ENCODE measurements at regions not wholly inside any gene's neighbourhood (a gene's known extent, or its start where the extent isn't known, plus 50 kb on each side); places are given as distances from the start of the nearest gene placed in this dataset.
"Not testable (repeated sequence)": the region's sequence is repeated elsewhere in the genome, so short reads cannot be mapped to it uniquely, and the experiment has no call there.

- DNase-seq = peak; percentile 73
These were observed 437.1 kb downstream of the DCDC2C start for GRCh38 chr2:4140281-4140970.

DNA sequence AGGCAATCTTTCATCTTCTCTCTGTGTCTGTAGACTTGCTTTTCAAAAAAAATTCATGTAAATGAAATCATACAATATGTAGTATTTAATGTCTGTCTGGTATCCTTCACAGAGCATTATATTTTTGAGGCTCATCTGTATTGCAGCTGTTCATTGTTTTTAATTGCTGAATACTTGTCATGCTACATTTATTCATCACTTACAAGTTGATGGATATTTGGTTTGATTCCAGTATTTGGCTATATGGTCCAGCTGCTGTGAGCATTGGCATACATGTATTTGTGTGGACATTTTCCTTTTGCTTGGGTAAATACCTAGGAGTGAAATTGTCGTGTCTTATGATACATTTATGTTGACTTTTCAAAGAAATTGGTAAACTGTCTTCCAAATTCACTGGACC lies 441.4 kb downstream of the DCDC2C start:
- DNase-seq = no peak

- no peak for DNase-seq
These were observed 448.1 kb downstream of the DCDC2C start for GRCh38 chr2:4151521-4151920.

GRCh38 chr2:4152051-4152450 lies 448.7 kb downstream of the DCDC2C start:
- no peak for DNase-seq

DNA sequence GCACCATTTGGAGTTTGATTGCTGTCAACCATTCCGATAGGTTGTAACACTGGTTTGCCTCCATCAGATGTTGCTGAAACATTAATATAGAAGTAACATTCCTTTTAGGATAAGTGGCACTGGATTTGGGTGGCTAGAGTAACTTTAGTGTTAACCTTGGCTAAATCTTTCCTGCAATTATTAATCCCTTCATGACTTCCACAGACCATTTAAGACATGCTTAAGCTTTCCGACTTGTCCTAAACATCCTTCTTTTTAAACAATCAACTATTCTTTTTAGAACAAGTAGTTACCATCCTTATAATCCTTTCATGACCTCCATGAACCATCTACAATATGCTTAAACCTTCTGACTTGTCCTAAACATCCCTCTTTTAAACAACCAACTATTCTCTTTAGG lies 465.5 kb downstream of the DCDC2C start:
- no peak for DNase-seq

DNA sequence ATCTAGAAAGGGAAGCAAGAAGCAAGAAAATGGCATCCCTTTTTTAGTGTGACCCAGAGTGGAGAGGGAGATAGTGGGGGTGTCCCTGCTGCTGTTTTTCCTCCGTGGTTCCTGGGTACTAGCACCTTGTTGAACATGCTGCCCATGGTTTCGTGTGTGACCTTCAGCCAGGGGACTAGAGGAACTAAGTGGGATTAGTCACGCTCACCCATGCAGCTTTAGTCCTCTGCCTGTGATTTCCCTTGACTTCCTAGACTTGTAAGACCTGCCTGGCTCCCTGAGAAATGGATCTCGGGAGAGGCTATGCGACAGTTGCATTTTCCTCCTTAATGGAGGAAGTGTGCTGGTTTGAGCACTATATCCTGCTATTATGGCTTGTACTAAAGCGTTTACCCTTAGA lies 471.4 kb downstream of the DCDC2C start:
- DNase-seq = no peak

GRCh38 chr2:4175343-4175742 lies 472.0 kb downstream of the DCDC2C start:
- DNase-seq = no peak

- DNase-seq = no peak
These were observed 477.3 kb downstream of the DCDC2C start for GRCh38 chr2:4180631-4181030.

- DNase-seq = no peak
These were observed 477.7 kb downstream of the DCDC2C start for GRCh38 chr2:4181062-4181461.

DNA sequence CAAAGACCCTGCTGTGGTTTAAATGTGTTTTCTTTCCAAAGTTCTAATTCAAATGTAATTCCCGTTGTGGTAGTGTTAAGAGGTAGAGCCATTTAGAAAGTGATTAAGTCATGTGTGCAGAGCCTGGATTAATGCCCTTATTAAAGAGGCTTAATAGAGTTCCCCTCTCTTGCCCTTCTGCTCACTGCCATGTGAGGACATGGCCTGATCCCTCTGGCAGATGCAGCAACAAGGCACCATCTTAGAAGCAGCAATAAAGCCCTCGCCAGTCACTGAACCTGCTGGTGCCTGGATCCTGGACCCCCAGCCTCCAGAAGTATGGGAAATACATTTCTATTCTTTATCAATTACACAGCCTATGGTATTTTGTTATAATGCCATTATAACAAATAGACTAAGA lies 485.2 kb downstream of the DCDC2C start:
- no peak for DNase-seq

DNA sequence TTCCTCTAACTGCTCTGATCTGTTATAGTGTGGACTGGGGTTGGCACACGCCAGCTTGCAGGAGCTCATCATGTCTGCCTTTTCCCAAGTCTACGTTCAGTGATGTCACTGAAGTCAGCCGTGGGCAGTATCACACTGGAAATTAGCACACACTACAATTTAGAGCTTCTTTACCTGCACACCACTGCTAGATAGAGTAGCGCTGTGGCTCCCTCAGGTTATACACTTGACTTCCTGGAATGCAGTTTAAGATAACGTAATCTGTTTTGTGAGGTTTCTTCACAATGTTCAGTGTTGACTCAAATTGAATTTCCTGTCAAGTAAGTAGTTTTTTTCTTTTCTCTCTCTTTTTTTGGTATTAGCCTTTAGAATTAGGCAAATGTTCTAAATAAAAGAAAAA lies 487.2 kb downstream of the DCDC2C start:
- DNase-seq = no peak

DNA sequence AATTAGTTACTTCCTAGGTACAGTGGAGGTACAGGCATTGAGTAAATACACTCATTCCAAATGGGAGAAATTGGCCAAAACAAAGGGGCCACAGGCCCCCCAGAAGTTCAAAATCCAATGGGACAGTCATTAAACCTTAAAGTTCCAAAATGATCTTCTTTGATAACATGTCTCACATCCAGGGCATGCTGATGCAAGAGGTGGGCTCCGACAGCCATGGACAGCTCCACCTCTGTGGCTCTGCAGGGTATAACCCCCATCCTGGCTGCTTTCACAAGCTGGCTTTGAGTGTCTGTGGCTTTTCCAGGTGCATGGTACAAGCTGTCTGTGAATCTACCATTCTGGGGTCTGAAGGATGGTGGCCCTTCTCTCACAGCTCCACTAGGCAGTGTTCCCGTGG lies 488.7 kb downstream of the DCDC2C start:
- DNase-seq = no peak

DNA sequence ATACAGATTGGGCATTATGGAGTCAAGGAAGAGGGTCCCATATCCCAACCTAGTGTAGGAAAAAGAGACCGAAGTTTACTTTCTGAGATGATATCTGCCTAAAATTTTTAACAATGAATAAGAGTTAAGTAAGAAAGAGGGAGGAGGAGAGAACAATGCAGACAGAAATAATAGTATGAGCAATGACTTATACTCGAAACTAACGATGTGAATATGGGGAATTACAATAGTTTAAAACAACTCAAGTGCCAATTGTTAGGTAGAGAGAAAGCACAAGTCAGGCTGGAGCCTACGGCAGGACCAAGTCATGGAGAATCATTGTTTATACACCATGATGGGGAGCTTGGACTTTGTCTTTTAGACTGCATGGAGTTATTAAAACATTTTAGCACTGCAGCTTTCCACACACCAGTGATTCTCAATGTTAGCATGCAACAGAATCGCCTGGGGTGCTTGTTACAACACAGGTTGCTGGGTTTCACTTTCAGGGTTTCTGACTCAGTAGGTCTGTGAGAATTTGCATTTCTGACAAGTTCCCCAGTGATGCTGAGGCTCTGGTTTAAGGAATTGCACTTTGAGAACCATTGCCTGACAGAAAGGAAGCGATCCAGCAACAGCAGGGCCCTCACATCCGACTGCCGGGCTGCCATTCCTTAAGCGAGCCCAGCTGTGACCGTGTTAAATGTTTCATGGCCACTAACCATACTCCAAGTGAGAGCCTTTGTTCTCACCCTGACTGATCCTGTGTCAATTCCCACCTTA lies 511.2 kb downstream of the DCDC2C start:
- no peak for DNase-seq

DNA sequence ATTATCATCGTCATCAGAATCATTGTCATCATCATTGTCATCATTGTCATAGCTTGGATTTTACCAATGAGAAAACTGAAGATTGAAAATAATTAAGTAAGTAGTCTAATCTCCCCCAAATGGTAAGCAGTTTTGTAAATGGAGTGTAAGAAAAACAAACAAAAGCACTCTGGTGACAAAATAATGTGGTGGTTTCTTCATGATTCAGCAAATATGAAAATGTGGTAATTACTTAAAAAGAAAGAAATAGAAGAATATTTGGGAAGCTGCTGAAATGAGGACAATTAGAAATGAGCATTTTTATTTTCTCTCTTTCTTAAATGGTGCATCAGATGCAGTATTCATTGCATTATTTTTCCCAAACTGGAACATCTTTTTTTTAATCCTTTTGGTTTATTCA lies 514.4 kb downstream of the DCDC2C start:
- DNase-seq = no peak

DNA sequence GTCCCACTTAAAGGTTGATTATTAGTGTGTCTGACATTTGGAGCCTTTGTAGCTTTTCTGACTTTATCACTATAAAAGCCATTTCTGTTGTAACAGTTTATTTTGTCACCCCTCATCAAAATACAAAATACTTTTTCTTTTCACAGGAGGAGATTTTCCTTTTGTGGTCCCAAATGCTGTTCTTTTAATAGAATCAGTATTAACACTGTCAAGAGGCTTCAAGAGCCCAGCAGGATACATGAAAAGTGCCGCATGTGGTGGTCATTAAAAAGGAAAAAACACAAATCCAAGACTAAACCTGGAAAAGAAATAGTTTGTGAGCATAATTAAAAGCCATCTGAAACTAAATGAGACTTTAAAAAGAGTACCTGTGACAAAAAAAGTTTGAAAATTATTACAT lies 515.7 kb downstream of the DCDC2C start:
- no peak for DNase-seq

GRCh38 chr2:4219571-4219970 lies 516.2 kb downstream of the DCDC2C start:
- no peak for DNase-seq

DNA sequence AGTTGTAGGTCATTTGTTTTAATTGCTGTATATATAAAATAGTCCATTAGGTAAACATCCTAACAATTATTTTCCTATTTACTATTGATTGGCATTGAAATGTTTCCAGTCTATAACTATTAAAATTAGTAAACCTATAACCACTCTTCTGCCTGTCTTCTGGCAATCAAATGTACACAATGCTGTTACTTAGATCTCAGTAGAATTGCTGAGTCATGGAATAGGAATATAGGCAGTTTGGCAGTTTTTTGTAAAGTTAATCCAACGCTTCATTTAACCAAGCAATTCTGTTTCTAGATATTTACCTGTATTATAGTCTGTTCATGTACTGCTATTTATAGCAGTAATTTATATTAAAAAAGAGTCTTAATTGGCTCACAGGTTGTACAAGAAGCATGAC lies 518.1 kb downstream of the DCDC2C start:
- no peak for DNase-seq

DNA sequence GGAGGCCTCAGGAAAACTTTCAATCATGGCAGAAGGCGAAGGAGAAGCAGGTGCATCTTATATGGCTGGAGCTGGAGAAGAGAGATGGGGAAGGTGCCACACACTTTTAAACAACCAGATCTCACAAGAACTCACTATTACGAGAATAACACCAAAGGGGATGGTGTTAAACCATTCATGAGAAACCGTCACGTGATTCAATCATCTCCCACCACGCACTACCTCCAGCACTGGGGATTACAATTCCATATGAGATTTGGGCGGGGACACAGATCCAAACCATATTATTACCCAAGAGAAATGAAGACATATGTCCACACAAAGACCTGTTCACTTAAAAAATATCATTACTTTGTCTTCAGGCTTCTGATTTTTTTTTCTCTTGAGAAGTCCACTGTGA lies 518.5 kb downstream of the DCDC2C start:
- no peak for DNase-seq

DNA sequence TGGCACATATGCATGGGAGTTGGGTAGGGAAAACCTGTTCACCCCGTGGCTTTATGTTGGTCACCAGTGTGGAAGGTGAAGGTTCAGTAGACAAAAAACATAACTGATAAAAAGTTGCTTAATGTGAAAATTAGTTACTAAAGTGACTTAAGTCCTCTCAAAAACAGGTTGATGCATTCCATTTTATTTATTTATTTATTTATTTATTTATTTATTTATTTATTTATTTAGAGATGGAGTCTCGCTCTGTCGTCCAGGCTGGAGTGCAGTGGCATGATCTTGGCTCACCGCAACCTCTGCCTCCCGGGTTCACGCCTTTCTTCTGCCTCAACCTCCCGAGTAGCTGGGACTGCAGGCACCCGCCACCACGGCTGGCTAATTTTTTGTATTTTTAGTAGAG lies 541.0 kb downstream of the DCDC2C start:
- not testable (repeated sequence) for DNase-seq

DNA sequence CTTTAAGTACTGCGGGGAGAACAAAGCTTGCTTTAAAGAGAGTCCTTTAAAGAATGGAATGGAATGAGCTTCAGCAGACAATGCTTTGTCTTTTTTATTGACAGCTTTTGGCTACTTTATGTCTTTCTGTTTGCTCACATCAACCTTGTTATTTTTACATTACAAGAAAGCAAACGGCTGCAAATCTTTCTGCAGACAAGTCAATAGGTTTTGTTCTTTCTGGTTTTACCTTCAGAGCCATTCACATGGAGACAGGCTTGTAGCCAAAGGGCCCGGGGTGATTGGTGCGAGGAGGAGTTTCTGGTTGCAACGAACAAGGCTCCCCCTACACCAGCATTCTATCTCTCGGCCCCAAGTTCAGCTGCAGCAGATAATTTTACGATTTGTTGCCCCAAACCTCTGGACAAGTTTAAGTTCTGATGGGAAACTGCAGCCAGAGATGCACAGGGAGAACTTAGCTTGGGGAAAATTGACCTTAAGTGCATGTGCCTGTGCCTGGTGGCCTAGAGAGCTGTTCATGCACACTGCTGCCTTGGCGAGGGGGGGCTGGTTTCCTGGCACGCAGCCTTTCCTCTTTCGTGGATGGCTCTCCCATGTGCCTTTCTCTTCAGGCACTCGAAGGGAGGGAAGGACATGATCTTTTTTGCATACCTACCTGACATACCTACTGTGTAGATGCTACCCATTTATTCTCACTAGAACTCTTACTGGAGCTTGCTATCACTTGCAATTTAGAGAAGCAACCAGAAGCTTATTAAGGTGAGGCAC lies 543.2 kb downstream of the DCDC2C start:
- DNase-seq = no peak

- DNase-seq = no peak
These were observed 544.4 kb downstream of the DCDC2C start for GRCh38 chr2:4247791-4248190.

GRCh38 chr2:4255491-4255890 lies 552.1 kb downstream of the DCDC2C start:
- no peak for DNase-seq

- DNase-seq = no peak
These were observed 553.0 kb downstream of the DCDC2C start for GRCh38 chr2:4256351-4256750.

DNA sequence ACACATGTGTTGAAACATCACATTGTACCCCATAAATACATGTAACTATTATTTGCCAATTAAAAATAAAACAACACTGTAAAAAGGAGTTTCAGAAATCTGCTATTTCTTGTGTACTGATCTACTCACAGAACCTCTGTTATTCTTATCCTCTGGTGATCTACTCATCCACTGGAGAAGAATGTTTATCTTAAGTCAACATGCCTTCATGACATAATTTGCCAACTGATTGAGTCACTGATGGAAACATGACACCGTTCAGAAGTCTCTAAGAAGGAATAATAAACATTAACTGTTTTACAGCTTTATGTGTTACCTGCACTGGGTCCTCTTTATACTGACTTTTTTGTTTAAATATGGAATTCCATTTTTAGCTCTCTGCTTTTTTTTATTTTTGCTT lies 555.2 kb downstream of the DCDC2C start:
- no peak for DNase-seq
